CD14-positive monocyte (primary cell): ENCODE measurements at regions not wholly inside any gene's neighbourhood (a gene's known extent, or its start where the extent isn't known, plus 50 kb on each side); places are given as distances from the start of the nearest gene placed in this dataset.
"Not testable (repeated sequence)": the region's sequence is repeated elsewhere in the genome, so short reads cannot be mapped to it uniquely, and the experiment has no call there.

Experiments
- DNase-seq, 3 donors: peaks; one replicate each; pipeline ENCODE4 v3.0.0-alpha.2; 2011 to 2022
- H2AFZ ChIP-seq: 2 replicates; pipeline ENCODE4 v1.6.0; 2012; ENCODE audit warnings: mild to moderate bottlenecking, low read depth, low read length, inconsistent platforms; ENCODE audit not compliant: insufficient read depth, poor library complexity, severe bottlenecking
- H3K27ac ChIP-seq, 2 donors: 1 replicate in 1 of 2; 2 replicates in 1 of 2; pipeline ENCODE4 v1.5.1; 2012 to 2013; ENCODE audit warnings: low read length in 2 of 2, control low read depth in 1 of 2, inconsistent platforms in 1 of 2, low read depth in 1 of 2, mild to moderate bottlenecking in 1 of 2
- H3K27me3 ChIP-seq, 2 donors: one replicate each; pipeline versions ENCODE4 v1.6.0 to v1.6.1; 2011 to 2013; ENCODE audit warnings: low read length in 2 of 2; ENCODE audit not compliant: control insufficient read depth in 2 of 2, insufficient read depth in 2 of 2
- H3K36me3 ChIP-seq, 2 donors: replicated peaks in 1 of 2; 1 replicate in 1 of 2; 2 replicates in 1 of 2; pipeline versions ENCODE4 v1.5.1 to v1.6.1; 2012 to 2013; ENCODE audit warnings: low read length in 2 of 2, control low read depth in 1 of 2, inconsistent platforms in 1 of 2, mild to moderate bottlenecking in 1 of 2; ENCODE audit not compliant: insufficient read depth in 2 of 2, control insufficient read depth in 1 of 2
- H3K4me1 ChIP-seq, 2 donors: 1 replicate in 1 of 2; 2 replicates in 1 of 2; pipeline versions ENCODE4 v1.5.1 to v1.6.1; 2012 to 2013; ENCODE audit warnings: low read length in 2 of 2, control low read depth in 1 of 2, inconsistent platforms in 1 of 2, mild to moderate bottlenecking in 1 of 2, moderate library complexity in 1 of 2; ENCODE audit not compliant: insufficient read depth in 2 of 2, control insufficient read depth in 1 of 2
- H3K4me2 ChIP-seq: replicated peaks from 2 replicates; pipeline ENCODE3; 2012; ENCODE audit warnings: low read length, moderate library complexity, mild to moderate bottlenecking; ENCODE audit not compliant: poor library complexity, severe bottlenecking; ENCODE audit errors: extremely low read depth
- H3K4me3 ChIP-seq, 3 experiments: fragments of 200-600 bp in 1 of 3; sonication (generic) in 1 of 3; replicated peaks in 1 of 3; 1 replicate in 2 of 3; 2 replicates in 1 of 3; pipeline ENCODE4 v1.5.1; 2011 to 2013; ENCODE audit warnings: low read length in 3 of 3, mild to moderate bottlenecking in 3 of 3, control low read depth in 2 of 3, low read depth in 2 of 3, inconsistent platforms in 1 of 3, moderate library complexity in 1 of 3
- H3K79me2 ChIP-seq: 2 replicates; pipeline ENCODE4 v1.6.0; 2012; ENCODE audit warnings: mild to moderate bottlenecking, control low read depth, inconsistent platforms, low read length, moderate library complexity; ENCODE audit not compliant: insufficient read depth
- H3K9ac ChIP-seq: 2 replicates; pipeline ENCODE4 v1.6.0; 2017; ENCODE audit warnings: low read length, mild to moderate bottlenecking; ENCODE audit not compliant: insufficient read depth, poor library complexity, severe bottlenecking
- H3K9me3 ChIP-seq, 2 donors: replicated peaks in 1 of 2; 1 replicate in 1 of 2; 2 replicates in 1 of 2; pipeline versions ENCODE4 v1.5.1 to v1.6.1; 2012 to 2013; ENCODE audit warnings: low read length in 2 of 2, control low read depth in 1 of 2; ENCODE audit not compliant: control insufficient read depth in 1 of 2, insufficient read depth in 1 of 2
- H4K20me1 ChIP-seq: 2 replicates; pipeline ENCODE4 v1.6.0; 2012; ENCODE audit warnings: mild to moderate bottlenecking, low read length, control low read depth, moderate library complexity; ENCODE audit not compliant: insufficient read depth
- H3K27ac Mint-ChIP-seq, 7 donors: one replicate each; pipeline ENCODE4 v1.8.0; 2020; ENCODE audit warnings: mild to moderate bottlenecking in 7 of 7, mixed read lengths in 7 of 7, moderate library complexity in 6 of 7, inconsistent platforms in 2 of 7
- H3K27me3 Mint-ChIP-seq, 3 donors: one replicate each; pipeline ENCODE4 v1.8.0; 2021 to 2022; ENCODE audit warnings: low read depth in 3 of 3, mild to moderate bottlenecking in 3 of 3, mixed read lengths in 3 of 3, moderate library complexity in 3 of 3, inconsistent platforms in 1 of 3
- H3K36me3 Mint-ChIP-seq, 2 donors: one replicate each; pipeline ENCODE4 v1.8.0; 2020; ENCODE audit warnings: mixed read lengths in 2 of 2, inconsistent platforms in 1 of 2, mild to moderate bottlenecking in 1 of 2
- H3K4me1 Mint-ChIP-seq: one replicate; pipeline ENCODE4 v1.8.0; 2020; ENCODE audit warnings: mild to moderate bottlenecking, mixed read lengths
- H3K4me3 Mint-ChIP-seq, 2 donors: one replicate each; pipeline ENCODE4 v1.8.0; 2020; ENCODE audit warnings: mild to moderate bottlenecking in 2 of 2, mixed read lengths in 2 of 2, moderate library complexity in 1 of 2
- H3K9me3 Mint-ChIP-seq, 7 donors: one replicate each; pipeline ENCODE4 v1.8.0; 2020 to 2022; ENCODE audit warnings: mixed read lengths in 7 of 7, mild to moderate bottlenecking in 6 of 7, moderate library complexity in 6 of 7, inconsistent platforms in 2 of 7
- WGBS: methylation state at CpG from one replicate; pipeline ENCODE4 v1.1.5; 2013; ENCODE audit warnings: missing lambda C conversion rate; ENCODE audit not compliant: insufficient coverage; 5-methylcytosine and 5-hydroxymethylcytosine counted together
- intact Hi-C, 2 donors: fragments of 100-400 bp; cut with micrococcal nuclease; formaldehyde crosslinking; loops; one replicate each; pipeline versions ENCODE4 v1.15.0 to v1.15.1; 2023
- TF ChIP-seq, protein P1 (sequence below): fragments of 200-600 bp; IDR thresholded peaks from one replicate; pipeline ENCODE4 v1.8.0; 2022; ENCODE audit warnings: antibody characterized with exemption, mild to moderate bottlenecking

DNA sequence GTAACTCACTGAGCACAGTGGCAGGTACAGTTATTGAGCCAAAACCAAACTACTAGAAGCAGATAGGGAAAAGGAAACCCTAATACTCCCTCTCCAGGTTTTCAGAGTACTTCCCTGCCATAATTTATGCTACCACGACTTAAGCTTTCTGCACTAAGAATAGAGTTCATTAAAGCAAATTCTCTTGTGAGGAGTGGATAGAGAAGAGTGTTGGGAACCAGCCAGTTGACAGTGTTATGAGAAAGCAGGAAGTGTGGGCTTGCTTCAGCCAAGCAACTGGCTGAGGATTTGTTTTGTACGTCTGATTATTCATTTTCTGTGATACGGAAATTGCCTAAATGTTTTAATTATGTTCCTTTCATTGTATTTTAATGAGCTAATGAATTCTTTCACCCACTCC lies 280.5 kb downstream of the KIF20B start:
- Histone ChIP-seq H3K79me2 (no peaks in the 10 kb centered on the region), H3K27ac (no peak overlapping the region), H4K20me1 (no peaks in the 10 kb centered on the region), H3K4me1 (no peaks in the 10 kb centered on the region), H2AFZ (no peak overlapping the region), H3K27me3 (no peaks in the 10 kb centered on the region), H3K4me2 (no peak overlapping the region), H3K4me3 (no peak overlapping the region), H3K36me3 (no peaks in the 10 kb centered on the region), H3K9ac (no peak overlapping the region), H3K9me3 (peaks cover 0 to 3% of the 10 kb centered on the region in 2 donors)
- Mint-ChIP-seq H3K27me3 (peaks cover 0 to 2% (median 0%) of the 10 kb centered on the region in 3 donors), H3K4me1 (no peaks in the 10 kb centered on the region), H3K4me3 (no peak overlapping the region), H3K36me3 (no peaks in the 10 kb centered on the region), H3K9me3 (peaks cover 0 to 8% (median 4%) of the 10 kb centered on the region in 7 donors), H3K27ac (no peak overlapping the region)
- TF ChIP-seq, protein P1, sequence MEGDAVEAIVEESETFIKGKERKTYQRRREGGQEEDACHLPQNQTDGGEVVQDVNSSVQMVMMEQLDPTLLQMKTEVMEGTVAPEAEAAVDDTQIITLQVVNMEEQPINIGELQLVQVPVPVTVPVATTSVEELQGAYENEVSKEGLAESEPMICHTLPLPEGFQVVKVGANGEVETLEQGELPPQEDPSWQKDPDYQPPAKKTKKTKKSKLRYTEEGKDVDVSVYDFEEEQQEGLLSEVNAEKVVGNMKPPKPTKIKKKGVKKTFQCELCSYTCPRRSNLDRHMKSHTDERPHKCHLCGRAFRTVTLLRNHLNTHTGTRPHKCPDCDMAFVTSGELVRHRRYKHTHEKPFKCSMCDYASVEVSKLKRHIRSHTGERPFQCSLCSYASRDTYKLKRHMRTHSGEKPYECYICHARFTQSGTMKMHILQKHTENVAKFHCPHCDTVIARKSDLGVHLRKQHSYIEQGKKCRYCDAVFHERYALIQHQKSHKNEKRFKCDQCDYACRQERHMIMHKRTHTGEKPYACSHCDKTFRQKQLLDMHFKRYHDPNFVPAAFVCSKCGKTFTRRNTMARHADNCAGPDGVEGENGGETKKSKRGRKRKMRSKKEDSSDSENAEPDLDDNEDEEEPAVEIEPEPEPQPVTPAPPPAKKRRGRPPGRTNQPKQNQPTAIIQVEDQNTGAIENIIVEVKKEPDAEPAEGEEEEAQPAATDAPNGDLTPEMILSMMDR = no peak
- no CpG with 5 or more reads among the region's 3 CpGs for WGBS
- intact Hi-C loops = no loop called here
- DNase-seq = no peak

DNA sequence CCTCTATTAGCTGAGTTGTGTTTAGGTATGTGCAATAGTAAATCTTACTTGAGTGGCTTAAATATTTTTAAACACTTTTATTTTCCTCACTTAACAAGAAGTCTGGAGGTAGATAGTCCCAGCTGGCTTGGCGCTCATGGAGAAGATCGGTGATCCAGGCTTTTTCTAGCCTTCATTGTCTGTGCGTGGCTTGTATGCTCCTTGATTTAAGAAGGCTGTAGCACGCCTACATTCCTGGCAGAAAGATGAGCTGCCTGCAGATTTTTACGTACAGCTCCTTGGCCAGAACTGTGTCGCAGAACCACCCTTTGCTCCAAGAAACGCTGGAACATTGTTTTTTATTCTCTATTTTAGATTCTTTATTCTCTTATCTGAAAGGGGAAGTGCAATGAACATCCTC lies 284.1 kb downstream of the KIF20B start:
- Histone ChIP-seq H3K27me3 (no peaks in the 10 kb centered on the region), H4K20me1 (no peaks in the 10 kb centered on the region), H3K4me2 (no peak overlapping the region), H3K36me3 (no peaks in the 10 kb centered on the region), H3K9ac (no peak overlapping the region), H3K9me3 (no peaks in the 10 kb centered on the region), H3K4me1 (no peaks in the 10 kb centered on the region), H2AFZ (no peak overlapping the region), H3K27ac (no peak overlapping the region), H3K4me3 (no peak overlapping the region), H3K79me2 (no peaks in the 10 kb centered on the region)
- peaks cover 0 to 6% (median 2%) of the 10 kb centered on the region in 7 donors for H3K9me3 Mint-ChIP-seq
- no peak for DNase-seq
- no peak overlapping the region for H3K27ac Mint-ChIP-seq
- intact Hi-C loops = no loop called here
- H3K4me1 Mint-ChIP-seq = no peaks in the 10 kb centered on the region
- 93% methylated on average over 4 of the region's 7 CpGs for WGBS
- TF ChIP-seq, protein P1 = no peak
- H3K4me3 Mint-ChIP-seq = no peak overlapping the region
- peaks cover 0 to 6% (median 2%) of the 10 kb centered on the region in 3 donors for H3K27me3 Mint-ChIP-seq
- no peaks in the 10 kb centered on the region for H3K36me3 Mint-ChIP-seq

DNA sequence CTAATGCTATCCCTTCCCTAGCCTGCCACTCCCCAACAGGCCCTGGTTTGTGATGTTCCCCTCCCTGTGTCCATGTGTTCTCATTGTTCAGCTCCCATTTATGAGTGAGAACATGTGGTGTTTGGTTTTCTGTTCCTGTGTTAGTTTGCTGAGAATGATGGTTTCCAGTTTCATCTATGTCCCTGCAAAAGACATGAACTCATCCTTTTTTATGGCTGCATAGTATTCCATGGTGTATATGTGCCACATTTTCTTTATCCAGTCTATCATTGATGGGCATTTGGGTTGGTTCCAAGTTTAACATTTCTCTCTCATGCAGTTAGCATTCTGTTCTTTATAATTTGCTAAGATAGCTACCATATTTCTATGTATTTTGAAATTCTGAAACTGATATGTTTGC lies 287.0 kb downstream of the KIF20B start:
- H3K36me3 ChIP-seq, H3K27ac Mint-ChIP-seq, H3K9me3 ChIP-seq, DNase-seq, H3K4me1 ChIP-seq, H3K4me3 Mint-ChIP-seq, H3K4me2 ChIP-seq, H2AFZ ChIP-seq, H3K4me1 Mint-ChIP-seq, H3K9me3 Mint-ChIP-seq, H3K27me3 ChIP-seq, H3K36me3 Mint-ChIP-seq, H3K27ac ChIP-seq, intact Hi-C loops, H3K79me2 ChIP-seq, H4K20me1 ChIP-seq, H3K9ac ChIP-seq, H3K27me3 Mint-ChIP-seq, H3K4me3 ChIP-seq: not testable (repeated sequence)
